Superior temporal gyrus (tissue), 1 donor: ENCODE measurements at regions not wholly inside any gene's neighbourhood (a gene's known extent, or its start where the extent isn't known, plus 50 kb on each side); places are given as distances from the start of the nearest gene placed in this dataset.

Experiments used
- DNase-seq: peaks from one replicate; pipeline ENCODE4 v3.0.0-alpha.2; 2016; ENCODE audit errors: extremely low spot score

DNA sequence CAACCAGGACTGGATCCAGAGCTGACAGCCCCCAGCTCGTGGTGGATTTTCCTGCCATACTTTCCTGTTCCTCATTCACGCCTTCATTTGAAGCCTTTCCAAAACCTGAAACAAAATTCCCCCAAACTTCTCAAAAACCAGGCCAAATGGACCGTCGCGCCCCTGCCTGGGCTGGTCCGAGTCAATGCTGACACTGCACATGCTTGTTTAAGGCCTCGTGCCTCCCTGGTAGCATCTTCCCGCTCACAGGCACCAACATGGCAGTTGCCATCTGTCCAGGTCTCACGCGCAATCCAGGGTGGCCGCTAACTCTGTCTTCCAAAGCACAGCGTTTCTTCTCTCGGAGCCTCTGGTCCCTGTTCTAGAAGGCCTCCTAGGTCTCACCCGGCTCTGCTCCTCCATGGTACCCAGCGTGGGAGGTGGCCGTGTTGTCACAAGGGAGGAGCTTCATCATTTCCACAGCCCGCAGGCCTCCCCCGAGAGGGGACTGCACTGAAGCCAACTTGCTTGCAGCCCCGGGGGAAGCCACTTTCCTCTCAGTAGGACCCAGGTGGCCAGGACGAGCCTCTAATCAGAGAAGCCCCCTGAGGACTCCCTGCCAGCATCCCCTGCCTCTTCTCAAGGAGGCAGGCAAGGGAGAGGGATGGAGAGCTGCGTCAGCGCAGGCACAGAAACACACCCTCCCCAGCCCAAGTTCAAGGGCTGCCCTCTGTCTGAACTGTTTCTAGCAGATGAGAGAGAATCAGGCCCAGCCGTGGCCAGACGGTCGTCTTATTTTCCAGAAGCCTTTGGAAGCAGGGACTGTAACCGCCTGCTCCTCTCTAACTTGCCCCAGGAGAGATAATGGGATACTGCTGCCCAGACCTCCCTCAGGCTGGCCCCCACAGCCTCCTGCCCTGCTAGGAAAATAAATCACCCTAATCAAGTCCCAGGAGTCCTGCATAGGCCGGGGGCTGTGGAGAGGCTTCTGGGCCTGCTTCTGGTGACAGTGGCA, 152.8 kb upstream of the TLE3 start:
- DNase-seq, result no peak

DNA sequence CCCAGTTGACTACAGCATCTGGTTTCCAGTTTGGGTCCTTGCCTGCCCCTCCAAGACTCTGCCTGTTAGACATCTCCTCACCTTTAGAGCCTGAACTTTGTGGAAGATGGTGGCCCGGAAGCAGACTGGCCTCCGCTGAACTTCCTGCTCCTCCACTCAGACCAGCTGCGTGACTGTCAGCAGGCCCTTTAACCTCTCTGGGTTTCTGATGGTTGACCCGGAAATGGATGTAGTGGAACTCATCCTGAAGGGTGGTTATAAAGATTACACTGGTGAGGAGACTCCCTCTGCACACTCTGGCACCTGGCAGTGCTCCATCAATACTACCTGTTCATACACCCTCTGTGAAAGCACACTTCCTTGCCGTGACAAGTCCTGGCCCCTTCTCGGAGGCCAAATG, 151.9 kb upstream of the TLE3 start:
- DNase-seq, result no peak

DNA sequence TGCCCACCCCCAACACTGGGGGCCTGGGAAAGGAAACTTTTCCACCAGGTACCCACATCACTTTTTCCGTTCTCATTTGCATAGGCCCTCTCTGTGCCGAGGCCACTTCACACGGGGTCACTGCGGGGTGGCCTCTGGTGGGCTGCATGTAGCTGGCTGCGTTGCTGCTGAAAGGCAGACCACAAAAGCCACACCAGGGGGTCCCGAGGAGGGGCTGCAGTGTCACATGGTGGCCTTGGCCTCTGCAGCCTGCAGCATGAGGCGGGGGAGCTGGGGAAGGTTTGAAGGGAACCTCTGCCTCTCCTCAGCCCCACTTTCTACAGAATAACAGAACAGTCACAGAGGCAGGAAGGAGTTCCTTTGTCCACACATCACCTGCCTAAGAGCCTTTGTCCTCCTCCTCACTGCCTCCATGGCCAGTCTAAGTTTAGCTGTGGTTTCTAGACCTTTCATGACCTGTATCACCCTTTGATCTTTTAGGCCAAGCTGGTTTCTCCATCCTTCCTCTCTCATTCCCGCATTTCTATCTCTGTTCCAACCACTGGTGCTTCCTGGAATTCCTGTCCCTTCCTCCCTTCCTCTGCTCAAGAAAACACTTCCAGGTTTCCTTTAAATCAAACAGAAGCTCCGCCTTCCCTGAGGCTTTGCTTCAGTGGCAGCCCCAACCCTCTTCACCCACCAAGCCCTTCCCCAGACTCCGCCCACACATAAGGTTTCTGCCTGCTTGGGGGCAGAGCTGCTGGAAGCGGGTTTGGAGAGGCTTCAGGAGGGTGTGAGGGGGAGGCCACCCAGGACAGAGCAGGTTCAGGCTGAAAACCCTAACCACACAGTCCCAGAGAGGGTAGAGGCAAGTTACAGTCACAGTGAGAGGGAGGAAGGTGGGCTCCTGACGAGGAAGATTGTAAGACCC, 150.7 kb upstream of the TLE3 start:
- no peak for DNase-seq

DNA sequence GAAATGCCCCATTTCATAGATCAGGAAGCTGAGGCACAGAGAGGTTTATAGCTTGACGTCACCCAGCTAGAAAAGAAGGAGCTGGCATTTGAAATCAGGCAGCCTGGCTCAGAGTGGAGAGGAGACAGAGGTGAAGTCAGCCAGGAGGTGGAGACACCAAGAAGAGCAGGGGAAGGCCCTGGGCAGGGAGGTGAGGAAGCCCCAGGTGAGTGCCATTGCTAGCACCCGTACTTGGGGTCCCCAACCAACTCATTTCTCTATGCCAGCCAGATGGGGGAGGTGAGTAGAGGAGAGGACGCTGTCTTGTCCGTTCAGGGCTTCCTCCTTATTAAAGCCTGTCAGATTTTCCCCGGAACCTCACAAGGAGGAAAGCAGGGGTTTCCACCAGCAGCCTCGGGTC, 149.6 kb upstream of the TLE3 start:
- no peak for DNase-seq

DNA sequence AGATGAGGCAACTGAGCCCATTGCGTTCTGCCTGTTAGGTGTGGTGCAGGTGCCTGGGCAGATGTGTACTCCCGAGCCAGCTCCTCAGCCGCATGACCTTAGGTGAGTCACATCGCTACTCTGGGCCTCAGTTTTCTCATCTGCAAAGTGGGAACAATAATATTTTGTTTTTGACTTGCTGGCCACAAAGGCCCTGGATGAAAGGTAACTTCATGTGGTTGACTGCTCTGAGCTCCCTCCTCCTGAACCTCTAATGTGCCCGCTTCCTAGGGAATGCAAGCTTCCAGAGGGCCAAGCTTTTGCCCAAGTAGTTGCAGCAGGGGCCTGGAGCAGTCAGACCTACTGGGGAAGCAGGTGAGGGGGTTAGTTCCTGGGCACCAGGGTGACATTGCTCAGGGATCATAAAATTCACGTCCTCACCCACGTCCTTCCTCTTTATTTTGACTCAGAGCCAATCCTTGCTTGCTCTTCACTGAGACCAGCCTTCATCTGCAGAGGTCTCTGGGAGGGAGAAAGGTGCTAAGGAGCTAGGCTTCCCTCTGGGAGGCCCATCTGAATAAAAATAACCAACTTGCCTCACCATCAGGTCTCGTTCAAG, 149.0 kb upstream of the TLE3 start:
- DNase-seq, result no peak

DNA sequence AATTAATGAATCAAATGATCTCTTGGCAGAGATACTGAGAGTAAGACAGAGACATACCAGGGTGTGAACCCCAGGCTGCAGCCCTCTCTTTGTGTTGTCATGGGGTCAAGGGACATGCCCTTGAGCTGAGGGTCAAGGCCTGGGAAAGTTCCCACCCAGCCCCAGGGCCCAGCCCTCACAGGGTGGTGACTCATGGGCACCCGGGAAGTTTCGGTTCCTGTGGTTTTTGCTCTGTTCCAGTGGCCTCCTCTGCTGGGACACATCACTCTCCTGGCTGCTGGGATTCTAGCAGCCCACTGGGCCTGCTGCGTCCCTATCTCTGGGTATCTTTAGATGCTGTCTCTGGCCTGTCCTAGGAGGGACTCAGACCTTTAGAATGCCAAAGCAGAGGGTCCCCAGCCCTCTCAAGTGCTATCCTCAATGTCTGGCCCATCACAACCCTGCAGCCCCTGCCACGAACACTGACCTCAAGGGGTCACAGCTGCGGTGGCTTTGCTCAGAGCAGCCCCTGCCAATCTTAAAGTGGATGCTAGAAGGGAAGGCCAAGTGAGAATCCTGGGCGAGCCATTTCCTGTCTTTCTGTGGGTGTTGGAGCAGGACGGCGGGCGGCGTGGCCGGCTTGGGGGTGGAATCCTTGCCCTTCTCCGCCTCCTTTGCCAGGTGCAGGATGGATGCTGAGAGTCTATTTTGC, 148.4 kb upstream of the TLE3 start:
- no peak for DNase-seq

DNA sequence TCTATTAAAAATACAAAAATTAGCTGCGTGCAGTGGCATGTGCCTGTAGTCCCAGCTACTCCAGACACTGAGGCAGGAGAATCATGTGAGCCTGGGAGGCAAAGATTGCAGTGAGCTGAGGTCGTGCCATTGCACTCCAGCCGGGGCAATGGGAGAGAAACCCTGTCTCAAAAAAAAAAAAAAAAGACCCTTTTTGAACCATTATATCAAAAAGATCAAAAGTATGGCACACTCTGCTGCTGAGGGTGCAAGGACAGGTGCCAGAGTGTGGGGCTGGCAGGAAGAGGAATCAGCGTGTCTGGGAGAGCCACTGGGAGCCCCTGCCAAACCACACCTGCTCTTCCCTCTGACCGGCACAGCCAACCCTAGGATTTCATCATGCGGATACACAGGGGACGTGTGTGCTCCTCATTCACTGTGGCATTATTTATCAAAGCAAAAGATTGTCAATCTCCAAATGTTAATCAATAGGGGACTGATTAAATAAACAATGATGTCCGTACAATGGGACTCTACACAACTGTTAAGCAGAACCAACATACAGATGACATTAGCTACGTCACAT, 147.3 kb upstream of the TLE3 start:
- no peak for DNase-seq

DNA sequence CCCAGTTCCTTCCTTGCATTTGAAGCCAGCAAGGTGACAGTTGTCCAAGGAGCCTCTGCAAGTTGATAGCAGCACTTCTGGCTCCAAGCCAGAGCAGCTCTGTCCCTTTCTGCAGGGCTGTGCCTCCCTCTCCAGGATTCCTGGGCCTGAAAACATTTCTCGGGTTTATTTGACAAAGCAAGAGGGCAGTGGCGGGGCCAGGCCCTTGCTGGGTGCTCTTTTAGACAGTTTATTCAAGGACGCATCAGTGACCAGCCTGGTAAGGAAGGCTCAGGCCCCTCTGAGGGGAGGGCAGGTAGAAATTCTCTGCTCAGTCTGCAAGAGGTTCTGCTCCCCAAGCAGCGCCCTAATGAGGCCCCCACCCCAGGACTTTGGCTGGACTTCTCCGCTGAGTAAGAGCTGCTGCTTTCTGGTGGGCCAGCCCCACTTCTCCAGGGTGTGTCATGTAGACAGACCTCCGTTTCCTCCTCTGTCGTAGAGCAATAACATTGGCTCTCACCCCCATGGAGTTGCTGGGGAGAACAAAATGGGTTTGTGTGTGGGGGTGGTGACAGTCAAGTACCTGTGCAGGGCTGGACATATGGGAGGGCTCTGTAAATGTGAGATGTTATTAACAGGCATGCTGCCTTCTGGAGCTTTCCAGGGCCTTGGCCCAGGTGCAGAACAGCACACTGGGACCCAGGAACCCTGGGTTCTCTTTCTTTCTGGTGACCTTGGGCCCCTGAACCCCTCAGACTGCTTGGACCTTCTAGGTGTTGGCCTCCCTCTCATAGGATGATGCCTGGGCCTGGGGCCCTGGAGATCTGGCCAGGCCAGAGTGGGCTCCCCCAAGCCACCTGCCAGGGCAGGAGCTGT, 146.2 kb upstream of the TLE3 start:
- no peak for DNase-seq

DNA sequence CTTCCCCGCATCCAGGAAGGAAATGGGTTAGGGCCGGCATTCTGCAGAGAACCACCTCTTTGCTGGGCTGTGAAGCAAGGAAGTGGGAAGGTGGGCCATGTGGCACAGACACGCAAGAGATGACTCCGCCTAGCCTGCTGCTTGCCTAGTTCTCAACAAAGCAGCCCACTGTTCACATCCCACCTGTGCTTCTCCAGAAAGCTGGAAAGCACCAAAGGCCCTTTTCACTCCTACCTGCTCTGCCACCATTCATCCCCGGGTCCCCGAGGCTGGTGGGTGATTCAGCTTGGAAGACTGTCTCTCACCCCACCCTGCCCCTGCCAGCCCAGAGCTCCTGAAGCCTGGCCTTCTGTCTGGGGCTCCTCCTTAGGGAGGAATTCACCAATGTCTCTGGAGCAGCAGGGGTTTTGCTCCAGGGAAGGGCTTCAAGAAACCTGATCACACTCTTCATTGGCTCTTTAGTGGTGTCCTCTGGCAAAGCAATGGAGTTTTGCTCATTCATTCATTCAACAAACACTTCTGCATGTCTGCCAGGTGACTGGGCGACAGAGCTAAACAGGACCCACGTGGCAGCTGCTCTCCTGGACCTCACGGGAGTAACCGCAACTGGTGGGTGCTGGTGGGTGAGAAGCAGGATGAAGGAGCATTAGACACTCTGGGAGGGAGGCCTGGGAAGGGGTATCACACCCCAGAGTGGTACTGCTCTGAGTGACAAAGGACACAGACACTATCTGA, 145.4 kb upstream of the TLE3 start:
- no peak for DNase-seq

DNA sequence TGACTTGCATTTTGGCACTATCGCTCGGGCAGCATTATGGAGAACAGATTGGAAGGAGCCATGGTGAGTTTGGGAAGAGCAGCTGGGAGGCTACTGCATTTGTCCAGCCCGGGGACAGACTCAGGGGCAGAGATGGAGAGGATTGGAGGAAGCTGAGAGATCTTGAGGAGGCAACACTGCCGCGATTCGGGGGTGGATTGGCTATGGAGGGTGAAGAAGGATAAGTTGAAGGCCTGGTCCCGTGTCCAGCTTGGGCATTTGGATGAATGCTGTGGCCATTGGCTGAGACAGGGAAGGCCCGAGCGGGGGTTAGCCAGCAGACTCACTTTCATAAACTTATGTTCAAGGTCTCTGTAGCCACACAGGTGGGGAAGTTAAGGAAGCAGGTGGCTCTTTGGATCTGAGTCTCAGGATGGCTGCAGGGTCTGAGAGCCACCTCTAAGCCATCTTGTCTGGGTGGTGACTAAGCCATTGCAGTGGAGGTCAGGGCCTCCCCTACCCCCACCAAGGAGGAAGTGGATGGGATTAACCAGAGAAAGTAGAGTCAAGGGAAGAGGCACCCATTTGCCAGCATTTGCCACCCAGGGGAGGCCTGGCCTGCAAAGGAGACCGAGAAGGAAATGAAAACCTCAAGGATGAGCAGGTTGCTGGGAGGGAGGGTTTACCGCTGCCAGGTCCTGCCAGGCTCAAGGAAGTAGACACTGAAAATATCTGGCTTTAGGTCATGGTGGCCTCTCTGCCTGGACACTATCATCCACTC, 144.0 kb upstream of the TLE3 start:
- no peak for DNase-seq

DNA sequence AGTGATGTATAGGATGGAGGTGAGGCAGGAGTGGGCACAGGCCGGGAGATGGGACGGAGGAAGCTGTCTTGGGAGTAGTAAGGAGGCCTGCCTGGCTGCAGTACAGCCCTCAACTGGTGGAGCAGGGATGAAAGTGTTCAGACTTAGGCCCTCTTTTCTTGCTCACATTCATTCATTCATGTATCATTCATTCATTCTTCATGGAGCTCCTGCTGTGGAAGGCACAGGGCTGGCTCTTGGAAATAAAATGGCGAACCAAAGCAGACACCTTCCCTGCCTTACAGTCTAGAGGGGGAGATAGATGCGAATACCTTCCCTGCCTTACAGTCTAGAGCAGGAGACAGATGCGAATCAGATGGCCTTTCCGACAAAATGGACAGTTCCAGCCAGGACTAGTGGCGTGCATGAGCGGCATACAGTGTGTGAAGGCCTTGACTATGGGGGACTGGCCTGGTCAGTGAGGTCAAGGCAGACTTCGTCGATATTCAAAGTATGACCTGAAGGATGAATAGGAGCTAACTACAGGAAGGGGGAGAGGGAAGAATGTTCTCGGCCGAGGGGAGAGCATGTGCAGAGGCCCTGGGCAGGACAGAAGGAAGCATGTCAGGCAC, 143.2 kb upstream of the TLE3 start:
- DNase-seq, result no peak

DNA sequence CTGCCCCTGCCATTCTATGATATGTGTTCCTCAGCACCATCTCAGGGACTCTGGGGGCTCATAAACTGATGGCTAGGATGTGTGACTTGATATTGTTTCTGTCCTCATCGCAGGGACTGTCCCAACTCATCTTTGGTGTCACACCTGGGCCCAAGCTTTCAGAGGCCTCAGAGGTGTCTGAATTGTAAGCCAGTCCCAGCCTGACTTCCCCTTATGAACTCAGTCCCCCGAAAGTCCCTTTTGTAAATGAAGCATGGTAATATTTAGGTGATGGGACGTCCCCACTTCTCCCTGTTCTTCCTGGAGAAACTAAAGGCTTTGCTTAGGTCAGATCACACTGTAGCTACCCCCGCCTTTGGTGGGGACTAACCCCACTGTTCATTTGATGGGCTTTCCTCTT, 142.4 kb upstream of the TLE3 start:
- no peak for DNase-seq

DNA sequence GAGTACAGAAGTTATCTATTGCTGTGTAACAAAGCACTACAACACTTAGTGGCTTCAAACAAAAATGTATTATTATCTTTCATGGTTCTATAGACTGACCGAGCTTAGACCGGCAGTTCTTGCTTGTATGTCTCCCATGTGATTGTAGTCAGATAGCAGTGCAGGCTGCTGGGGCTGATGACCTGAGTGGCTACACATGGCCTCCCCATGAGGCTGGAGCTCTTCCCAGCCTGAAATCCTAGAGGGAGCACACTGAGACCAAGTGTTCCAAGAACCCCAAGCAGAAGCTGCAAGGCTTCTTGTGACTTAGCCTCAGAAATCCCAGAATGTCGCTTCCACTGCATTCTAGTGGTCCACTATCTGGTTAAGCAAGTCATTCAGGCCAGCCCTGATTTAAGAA, 141.2 kb upstream of the TLE3 start:
- no peak for DNase-seq

DNA sequence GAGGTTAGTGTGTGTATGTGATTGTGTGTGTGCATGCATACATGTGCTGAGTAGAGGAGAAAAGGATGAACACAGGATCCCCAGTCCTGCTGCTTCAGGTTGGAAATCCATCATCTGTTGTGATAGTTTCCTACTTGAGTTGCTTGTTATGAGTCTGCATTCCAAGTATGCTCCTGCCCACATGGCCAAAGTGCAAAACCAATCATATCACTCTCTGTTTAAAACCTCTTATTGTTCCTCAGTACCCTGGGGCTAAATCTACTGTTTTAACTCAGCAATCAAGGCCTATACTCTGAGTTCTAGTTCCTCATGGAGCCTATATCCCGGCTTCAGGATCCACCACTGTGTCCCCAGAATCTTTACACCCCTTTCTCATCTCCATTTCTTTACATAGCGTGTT, 139.9 kb upstream of the TLE3 start:
- no peak for DNase-seq

DNA sequence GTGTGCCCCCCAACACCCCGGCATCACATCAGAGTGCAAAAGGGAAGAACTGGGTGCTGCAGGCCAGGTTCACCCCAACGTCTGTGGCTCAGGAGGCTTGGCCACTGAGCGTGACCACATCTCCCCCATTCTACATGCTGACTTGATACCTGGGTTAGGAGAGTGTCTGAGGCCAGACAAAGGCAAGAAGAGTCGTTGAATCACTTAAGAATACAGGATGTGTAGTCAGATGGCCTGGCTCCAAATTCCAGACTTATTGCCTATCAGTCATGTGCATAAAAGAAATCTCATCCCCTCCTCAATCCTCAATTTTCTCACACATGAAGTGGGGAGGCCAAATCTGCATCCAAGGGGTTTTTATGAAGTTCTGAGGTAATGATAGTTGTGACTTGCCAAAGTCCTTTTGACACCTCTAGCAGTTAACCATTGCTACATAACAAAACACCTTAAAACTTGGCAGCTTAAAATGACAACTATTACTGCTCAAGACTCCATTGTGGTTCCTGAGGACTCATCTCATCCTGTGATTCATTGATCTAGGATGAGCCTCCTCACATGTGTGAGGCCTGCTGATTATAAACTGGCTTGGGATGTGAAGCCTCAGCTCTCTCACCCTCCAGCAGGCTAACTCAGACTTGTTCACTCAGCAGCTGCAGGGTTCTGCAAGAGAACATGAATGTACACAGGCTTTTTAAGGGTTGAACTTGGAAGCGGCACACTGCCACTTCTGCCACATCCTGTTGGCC, 138.8 kb upstream of the TLE3 start:
- no peak for DNase-seq

DNA sequence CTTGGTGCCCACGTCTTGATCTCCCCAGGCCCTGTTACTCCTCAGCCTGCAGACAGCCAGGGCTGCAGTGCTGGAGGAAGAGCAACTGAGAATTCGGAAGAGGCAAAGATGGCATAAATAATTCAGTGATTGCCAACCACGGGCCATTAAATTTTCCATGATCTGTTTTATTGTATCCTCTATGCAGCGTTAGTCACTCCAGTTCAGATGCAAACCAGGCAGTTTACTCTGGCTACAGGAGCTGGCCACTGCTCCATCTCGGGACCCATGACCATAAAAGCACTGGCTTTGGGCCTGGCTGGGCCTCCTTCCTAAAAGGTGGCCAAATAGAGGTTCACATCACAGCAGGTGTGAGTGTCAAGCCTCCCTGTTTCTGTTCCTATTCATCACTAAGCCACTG, 137.6 kb upstream of the TLE3 start:
- DNase-seq, result no peak

DNA sequence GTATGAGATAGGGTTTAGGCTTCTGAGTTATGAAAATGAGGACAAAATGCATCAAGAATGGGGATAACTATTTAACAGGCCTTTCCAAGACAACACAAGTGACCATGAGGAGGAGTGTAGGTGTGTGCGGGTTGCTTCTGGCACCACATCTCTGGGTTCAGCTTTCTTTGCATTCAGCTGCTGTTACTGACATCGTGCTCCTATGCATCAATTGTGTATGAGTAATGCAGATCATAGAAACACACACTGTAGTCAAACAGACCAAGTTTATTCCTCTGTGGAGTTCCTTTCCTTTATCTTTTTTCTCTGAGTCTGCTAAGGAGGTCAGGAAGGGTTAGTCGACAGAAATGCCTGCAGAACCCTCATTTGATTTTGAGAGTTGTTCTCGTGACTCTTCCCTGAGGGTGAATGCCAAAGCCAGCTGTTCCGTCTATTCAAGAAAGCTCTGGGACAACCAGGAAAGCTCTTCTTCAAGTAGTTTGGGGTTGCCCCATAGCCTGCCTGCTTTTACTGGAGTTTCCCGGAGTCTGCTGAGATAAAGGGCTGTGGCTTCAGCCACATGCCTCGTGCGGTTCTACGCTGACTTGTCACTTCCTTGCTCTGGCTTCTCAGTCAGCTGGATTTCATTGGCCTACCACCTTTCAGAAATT, 136.7 kb upstream of the TLE3 start:
- no peak for DNase-seq
